ENCODE measurements at regions not wholly inside any gene's neighbourhood (a gene's known extent, or its start where the extent isn't known, plus 50 kb on each side); places are given as distances from the start of the nearest gene placed in this dataset.
"Not testable (repeated sequence)": the region's sequence is repeated elsewhere in the genome, so short reads cannot be mapped to it uniquely, and the experiment has no call there.

DNA sequence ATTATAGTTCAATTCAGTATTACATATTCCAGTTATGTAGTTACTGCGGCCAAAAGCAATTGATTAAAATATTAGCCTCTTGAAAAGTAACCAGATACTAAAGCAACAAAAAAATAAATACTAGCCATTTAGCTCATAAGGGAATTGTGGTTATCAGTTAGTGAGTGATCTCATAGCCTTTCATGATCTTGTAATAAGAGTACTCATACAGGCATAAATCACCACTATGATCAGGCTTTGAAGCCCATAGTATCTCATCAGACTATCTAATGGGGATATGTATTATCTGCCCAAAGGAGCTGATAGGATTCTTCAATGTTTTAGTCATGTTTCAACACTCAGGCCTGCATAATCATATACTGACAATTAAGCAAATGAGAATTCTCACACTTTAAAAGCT lies 184.1 kb upstream of the CCDC54 start:
- DNase-seq, result no peak

DNA sequence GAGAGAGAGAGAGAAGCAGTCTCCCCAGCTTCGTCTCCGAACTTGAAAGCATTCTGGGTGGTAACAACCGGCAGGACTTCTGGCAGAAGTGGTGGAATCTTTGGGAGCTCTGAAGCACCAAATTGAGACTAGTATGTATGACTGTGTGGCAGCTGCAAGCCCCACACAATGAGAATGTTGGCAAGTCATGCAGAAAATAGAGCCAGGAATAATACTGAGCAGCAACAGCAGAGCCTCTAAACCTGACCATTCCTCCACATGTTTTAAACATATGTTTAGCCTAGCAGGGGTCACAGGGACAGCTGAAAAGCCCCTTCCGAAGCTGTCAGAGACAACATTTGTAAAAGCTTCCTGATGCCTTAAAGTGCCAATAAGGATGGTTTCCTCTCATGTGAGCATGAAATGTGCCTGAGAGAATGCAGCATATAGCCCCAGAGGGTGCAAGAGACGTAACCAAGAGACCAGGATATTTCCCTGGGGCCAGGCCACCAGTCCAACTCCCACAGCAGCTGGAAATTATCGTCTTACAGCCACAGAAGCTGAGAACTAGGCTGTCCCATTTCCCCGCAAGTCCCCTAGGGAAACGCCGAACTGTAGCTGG lies 178.6 kb upstream of the CCDC54 start:
- peak; percentile 71 for DNase-seq

DNA sequence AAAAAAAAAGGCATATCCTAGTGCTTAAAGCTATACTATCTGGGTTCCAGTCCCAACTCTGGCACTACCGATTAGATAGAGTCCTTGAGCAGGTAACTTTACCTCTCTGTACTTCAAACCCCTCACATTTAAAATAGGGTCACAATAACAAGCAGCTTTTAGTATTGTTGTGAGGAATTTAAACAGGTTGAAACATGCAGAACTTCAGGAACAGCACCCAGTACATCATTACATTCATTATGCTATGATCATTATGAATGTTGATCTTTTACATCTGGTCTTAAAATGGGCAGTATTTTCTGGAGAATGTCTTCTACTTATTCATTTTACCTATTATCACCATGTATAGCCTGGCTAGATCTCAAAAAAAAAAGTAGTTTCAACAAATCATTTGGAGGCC lies 176.1 kb upstream of the CCDC54 start:
- no peak for DNase-seq

DNA sequence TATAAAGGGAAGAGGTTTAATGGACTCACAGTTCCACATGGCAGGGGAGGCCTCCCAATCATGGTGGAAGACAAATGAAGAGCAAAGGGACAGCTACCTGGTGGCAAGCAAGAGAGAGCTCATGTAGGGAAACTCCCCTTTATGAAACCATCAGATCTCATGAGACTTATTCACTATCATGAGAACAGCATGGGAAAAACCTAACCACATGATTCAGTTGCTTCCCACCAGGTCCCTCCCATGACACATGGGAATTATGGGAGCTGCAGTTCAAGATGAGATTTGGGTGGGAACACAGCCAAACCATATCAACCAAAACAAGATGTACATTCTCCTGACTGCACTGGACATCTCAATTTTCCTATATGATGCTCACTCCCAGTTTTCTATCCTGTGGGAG lies 174.4 kb upstream of the CCDC54 start:
- DNase-seq, result not testable (repeated sequence)

DNA sequence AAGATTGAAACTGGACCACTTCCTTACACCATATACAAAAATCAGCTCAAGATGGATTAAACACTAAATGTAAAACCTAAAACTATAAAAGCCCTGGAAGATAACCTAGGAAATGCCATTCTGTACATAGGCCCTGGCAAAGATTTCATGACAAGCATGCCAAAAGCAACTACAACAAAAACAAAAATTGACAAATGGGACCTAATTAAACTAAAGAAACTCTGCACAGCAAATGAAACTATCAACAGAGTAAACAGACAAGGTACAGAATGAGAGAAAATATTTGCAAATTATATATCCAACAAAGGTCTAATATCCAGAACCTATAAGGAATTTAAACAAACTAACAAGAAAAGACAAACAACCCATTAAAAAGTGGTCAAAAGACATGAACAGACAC lies 173.1 kb upstream of the CCDC54 start:
- DNase-seq, result no peak

DNA sequence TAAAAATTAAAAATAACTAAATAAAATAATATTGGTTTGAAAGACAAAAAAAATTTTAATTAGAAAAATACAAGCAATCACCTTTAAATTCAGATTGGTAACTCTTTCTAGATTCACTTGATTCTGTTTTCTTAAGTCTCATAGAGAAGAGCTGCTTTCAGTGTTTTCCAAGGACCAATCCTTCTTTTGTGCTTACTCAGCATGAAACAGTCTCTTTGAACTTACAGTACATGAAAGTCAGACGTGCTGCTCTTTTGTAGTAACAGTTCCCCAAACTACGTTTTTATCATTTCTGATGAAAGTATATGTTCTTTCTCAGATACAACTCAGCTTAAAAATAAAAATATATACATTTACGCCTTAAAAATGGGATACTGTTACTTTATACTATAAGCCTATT lies 171.9 kb upstream of the CCDC54 start:
- DNase-seq, result no peak

DNA sequence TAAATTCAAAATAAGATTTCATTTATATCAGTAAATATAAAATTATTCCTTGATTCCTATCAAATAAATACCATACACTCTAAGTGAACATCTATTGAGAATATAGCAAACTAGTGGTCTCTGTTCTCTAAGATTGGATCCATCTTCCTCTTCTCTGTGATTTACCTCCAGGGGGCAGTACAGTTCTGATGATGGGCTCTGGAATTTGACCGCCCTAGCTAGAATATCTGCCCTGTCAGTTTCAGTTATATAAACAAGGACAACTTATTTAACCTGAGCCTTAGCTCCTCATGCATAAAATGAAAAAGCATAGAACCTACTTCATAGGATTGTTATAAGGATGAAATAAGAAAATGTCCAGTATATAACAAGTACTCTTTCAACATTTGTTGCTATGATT lies 171.1 kb upstream of the CCDC54 start:
- DNase-seq, result no peak

DNA sequence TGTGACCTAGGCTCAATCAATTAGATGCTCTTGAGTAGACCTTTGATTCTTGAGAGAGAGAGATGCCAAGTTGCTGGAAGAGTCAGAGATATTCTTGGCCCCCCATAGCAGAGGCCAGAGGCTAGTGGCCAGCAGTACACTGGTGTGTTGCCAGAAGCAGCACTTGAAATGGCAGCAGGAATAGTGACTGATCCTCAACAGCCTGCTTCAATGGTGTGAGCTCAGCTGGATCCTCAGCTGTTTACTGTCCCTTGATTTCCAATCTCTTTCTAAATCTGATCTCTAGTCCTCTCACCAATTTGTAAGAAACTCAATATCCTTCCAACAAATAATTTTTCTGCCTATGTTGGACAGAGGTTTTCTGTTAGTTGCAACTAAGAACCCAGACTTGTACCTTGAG lies 170.3 kb upstream of the CCDC54 start:
- DNase-seq, result no peak

DNA sequence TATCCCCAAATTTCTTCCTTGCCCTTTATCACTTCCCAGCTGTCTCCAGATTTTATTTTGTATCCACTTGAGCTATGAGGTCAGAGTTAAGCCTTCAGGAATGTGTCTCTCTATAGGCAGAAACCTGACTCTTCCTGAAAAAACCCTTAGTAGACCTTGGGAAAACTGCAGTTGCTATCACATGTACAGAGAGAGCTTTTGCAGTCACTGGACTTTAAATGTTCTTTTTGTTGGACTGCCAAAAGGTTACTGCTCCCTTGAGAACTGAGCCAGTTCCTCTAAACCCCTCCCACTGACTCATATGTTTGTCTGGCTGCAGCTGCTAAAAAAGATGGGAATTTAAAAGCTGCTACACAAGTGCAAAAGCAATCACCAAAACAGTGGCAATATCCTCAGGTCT lies 169.1 kb upstream of the CCDC54 start:
- DNase-seq, result peak; percentile 95

DNA sequence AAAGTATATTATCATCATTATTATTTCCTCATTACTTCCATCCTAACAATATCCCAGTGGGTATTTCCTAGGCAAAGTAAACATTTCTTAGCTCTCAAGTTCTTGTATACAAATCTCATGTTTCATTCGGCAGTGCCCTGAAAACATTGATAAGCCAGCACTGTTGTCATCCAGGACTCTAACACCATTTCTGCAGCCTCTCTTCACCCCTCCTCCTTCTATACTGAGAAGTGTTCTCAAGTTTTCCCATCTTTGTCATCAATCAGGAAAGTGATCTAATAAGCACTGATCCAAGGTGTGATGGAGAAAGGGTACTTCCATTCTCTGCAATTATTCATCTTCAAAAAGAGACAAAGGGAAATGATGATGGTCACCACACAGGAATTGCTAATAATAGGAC lies 168.4 kb upstream of the CCDC54 start:
- DNase-seq, result no peak

DNA sequence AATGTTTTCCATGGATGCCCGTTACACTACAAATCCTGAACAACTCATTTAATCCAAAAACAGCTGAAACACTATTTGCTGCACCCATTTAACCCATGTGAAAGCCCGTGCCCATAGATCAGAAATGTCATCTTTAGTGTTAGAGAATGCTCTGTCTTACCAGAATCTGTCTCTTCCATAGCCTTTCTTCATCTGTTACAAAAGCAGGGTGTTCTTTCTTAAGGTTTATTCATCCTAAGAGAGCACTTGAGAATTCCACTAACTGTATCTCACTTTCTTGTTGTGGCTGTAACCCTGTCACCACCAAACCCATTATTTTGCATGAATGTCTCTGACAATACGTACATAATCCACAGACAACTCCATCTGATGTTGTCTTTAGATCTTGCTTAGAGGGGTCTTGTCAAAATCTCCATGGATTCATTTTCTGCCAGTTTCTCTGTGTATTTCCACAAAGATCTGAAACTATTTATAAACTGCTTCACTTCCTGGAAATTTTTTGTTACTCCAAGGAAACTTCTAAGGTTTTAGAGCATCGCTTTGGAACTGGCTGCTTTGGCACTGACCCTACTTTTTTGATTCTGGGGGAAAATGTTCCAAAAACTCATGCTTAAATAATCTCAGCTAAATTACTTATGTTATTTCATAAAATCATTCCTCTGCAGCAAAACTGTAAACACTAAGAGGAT lies 167.8 kb upstream of the CCDC54 start:
- DNase-seq, result peak; percentile 49

DNA sequence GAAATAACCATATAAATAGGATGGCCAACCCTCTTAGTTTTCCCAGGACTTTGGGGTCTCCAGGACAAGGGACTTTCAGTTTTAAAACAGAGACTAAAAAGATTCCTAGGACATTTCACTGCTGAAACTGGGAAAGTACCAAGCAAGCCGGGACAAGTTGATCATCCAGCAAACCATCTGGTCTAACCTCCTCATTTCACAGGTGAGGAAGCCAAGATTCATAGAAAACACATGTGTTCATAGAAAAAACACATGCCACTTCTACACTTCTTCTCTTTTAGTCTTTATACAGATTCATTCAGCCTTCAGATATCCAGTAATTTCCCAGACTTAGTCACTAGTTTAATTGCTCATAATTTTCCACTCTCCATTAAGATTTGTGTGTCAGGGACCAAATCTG lies 165.6 kb upstream of the CCDC54 start:
- no peak for DNase-seq

DNA sequence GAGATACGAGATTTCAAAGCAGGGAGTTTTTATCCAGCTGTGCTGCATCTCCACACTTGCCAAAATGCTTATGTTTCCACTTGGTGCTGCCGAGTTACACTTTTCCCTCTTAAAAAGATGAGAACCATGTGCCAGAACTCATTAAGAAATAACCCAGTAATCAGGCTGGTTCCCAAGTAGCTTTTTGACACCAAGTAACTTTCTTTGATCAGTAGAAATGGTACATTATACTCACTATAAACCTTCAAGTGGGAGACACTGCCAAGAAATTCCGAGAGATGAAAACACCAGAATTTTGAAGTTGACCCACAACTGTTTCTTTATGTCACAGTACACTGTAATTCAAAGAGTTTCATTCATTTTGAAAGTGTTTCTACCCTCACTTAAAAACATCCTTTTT lies 164.6 kb upstream of the CCDC54 start:
- DNase-seq, result no peak

DNA sequence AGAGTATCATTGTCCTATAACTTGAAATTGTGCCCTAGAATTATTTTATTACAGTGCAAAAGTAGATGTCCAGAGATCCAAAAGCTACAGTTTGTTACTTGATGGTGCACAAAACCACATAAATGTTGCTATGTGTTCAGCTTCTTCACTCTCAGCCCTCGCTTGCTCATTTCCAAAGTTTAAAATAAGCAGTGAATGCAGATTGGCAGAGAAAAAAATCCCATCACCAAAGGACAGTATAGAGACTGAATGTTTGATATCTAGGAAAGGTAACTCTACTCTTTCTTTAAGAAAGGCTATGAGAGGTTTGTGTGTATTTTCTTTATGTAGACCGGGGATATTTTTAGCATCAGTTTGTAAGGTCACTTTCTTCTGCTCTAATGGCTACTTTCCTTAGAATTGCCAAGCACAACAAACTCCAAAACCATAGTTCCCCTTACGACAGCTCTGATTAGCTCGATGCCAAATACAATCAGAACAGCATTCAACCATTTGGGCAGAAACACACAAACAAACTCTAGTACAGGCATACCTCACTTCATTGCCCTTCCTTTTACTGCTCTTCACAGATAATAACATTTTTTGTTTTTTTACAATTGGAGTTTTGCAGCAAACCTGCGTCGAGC lies 164.1 kb upstream of the CCDC54 start:
- DNase-seq, result no peak

DNA sequence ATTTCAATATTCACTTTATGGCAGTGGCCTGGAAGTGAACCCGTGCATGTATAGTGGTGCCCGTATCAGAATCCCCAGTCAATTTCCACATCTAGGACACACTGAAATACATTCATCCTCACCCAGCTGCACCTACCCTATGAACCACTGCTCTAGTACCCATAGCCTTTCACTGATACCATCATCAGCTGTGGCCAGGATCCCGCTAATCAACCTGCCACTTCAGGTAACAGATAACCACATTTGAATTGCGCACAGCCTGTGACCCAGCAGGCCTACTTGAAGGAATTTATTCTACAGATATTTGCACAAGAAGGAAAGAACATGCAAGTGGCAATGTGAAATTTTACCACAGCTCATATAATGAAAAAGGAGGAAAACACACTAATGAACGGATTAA lies 161.0 kb upstream of the CCDC54 start:
- DNase-seq, result no peak

DNA sequence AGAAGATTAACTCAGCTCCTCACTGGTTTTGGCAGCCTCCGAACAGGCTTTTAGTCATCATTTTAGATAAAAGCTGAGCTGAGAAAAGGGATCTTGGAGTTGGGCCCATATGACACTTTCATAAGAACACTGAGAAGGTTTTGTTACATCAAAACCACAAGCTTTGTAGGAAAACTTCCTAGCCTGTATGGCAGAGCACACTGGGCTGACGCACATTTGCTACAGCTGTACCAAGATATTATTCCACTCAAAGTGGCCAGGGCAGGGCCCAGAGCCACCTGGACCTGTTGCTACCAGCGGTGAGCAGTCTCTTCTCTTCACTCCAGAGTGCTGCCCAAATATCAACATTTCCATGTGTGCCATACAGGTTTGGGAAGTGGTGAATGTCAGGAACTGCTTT lies 160.5 kb upstream of the CCDC54 start:
- DNase-seq, result no peak

DNA sequence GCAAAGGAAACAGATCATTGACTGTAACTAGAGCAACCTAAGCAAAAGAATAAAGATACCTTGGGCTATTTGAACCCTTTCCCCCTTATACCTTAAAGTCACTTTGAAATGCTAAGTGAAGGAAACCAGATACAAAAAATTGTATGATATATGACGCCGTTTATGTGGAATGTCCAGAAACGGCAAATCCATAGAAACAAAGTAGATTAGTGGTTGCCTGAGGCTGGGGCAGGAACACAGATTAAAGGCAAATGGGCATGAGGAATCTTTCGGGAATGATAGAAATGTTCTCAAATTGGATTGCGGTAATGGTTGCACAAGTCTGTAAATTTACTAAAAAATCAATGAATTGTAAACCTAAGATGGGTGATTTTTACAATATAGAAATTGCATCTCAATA lies 160.1 kb upstream of the CCDC54 start:
- DNase-seq, result no peak

DNA sequence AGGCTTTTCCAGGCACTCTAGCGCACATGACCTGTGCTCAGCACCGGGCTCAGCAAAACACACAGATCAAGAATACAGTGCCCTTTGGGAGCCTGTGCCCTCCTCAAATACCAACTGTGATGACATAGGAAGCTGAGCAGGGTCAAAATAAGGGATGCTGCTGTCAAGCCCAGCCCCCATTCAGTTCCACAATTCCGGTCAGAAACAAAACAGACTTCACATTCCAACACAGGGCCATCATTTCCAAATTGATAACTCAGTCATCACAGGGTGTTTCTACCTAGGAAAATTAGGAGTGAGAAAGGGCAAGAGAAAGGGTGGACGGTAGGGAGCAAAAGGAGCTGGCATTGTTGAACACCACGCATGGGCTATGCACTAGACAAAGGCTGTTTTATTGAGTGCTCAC lies 158.4 kb upstream of the CCDC54 start:
- DNase-seq, result no peak

DNA sequence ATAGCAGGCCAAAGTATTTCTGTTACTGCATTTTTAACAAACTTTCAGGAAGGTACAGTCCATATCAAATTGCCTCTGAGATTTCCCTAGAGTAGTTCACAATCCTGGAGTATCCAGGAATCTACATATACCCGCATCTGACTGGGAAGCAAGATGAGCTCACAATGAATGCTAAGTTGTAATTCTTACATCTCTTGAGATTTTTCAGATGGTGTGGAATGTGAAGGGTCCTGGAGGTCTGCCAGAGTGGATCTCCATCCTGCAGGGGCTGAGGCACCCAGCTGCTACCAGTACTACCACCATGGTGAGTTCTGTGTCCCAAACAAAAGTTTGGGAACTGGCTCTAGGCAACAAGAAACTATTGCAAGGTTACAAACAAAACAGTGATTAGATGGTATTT lies 156.7 kb upstream of the CCDC54 start:
- no peak for DNase-seq

DNA sequence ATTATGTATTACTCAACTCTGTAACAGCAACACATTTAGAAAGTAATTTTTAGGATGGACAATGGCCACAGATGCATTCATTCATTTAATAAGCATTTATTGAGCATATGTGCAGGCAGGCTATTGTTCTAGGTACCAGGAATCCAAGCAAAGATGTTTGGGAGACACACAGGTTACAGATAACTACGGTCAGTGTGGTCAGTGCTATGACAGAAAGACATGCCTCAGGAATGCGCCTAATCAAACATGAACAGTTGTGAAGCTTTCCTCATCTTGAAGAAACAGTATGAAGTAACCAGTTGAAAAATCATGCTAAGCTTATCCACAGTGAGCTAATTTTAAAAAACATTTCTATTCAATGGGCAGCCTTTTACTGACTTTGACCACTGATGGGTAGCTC lies 155.4 kb upstream of the CCDC54 start:
- no peak for DNase-seq

DNA sequence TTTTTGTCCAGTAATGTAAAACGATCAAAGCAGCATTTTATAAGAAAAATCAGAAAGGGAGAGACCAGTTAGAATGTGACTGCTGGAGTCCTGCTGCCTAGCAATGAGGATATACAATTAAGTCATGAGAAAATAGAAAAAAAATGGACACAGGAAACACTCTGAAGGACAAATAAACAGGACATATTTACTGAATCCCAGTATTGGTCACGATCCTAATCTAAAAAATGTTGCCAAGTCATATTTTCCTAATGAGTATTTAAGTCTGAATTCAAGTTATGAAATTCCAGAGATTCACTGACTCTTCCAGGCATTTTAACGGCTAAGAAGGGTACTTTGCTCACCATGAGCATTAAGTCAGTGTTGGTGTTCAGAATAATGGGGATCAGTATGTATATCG lies 154.3 kb upstream of the CCDC54 start:
- no peak for DNase-seq

DNA sequence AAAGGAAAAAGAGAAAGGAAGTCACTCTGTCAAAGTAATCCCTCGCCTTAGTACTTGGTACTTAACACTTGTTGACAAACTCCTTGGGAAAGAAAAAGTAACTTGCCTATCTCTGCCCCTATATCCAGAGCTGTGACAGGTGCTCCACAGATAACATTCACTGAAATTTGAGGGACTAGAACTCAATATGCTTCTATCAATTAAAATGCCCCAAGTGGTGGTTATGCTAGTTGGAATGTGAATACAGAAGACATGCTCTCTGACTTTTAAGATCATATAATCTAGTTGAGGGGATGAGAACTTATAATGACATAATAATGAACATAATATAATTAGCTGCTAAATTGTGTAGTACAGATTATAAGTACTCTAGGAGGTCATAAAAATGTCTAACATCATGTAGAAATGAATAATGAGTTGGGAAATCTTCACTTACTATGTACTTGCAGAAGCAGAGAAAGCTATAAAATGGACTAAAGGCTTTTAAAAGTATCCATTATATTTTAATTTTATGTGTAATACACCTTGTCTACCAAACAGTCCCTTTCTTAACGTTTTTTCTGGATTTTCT lies 153.1 kb upstream of the CCDC54 start:
- no peak for DNase-seq

DNA sequence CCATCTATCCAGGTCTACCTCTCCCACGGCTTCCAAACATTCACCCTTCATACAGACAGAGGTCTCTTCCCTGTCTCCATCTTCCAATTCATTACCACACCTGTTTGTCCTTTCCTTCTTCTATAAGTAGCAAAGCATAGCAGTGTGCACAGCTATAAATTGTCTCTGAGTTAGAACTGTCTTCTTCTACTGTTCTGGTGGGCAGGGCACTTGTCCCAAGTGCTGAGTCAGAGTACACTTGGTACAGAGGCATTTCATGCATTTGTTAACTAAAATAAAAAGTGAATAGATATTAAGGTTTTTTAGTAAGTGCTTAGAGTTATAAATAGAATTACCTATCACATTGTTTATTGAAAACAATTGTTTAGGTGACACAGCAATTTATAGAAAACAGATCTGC lies 150.1 kb upstream of the CCDC54 start:
- DNase-seq, result no peak

DNA sequence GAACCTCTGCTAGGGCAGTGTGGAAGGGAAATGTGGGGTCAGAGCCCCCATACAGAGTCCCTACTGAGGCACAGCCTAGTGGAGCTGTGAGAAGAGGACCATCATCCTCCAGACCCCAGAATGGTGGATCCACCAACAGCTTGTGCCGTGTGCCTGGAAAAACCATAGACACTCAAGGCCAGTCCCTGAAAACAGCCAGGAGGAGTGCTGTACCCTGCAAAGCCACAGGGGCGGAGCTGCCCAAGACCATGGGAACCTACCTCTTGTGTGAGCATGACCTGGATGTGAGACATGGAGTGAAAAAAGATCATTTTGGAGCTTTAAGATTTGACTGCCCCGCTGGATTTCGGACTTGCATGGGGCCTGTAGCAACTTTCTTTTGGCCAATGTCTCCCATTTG lies 143.4 kb upstream of the CCDC54 start:
- not testable (repeated sequence) for DNase-seq

All from skin of body (tissue), 1 donor.